ENCODE measurements at regions not wholly inside any gene's neighbourhood (a gene's known extent, or its start where the extent isn't known, plus 50 kb on each side); places are given as distances from the start of the nearest gene placed in this dataset.

DNA sequence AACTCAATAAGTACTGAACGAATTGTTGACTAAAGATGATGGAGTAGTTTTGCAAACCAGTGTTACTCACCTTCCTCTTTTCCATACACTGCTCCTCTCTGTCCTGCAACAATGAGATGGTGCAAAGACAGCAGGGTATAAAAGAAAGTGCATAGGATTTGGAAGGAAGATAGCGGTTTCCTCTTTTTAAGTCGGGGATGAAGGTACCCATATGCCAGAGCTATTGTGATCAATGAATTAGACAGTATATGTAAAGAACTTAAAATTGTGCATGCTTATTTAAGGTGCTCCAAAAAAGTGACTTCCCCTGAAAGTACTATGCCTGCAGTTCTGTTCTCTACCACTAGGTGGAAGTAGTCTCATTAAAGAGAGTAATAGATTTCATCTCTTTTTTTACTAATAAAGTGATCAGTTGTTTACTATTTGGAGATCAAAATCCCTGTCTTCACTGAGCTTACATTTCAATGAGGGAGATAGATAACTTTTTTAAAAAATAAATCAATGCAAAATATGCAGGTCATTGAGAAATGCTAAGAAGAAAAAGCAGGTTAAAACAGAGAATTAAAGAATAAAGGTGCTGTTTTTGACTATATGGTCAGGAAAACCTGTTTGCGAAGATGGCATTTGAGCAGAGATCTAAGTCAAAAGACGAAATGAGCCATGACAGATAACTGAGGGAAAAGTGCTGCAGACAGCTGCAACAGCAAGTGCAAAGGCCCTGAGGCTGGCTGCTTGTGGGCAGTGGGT is 339.7 kb upstream of the SLC14A2 start:
- H3K27ac ChIP-seq (ENCODE audit: low read length), result no peak overlapping the region
- H3K36me3 ChIP-seq (ENCODE audit: control insufficient read depth, insufficient read depth, low read length), result no peaks in the 10 kb centered on the region
- no peaks in the 10 kb centered on the region for H3K9me3 ChIP-seq (ENCODE audit: control insufficient read depth, insufficient read depth, low read depth, low read length)
- H3K27me3 ChIP-seq (ENCODE audit: control insufficient read depth, insufficient read depth, low read length), result no peaks in the 10 kb centered on the region
- no peak overlapping the region for H3K4me3 ChIP-seq (ENCODE audit: low read depth in 2 of 2, low read length in 2 of 2)
- no peak for TF ChIP-seq SIN3A (IDR thresholded peaks at IDR 0.05; ENCODE audit: borderline replicate concordance, insufficient read depth, low read depth, low read length)
- TF ChIP-seq, protein P1, sequence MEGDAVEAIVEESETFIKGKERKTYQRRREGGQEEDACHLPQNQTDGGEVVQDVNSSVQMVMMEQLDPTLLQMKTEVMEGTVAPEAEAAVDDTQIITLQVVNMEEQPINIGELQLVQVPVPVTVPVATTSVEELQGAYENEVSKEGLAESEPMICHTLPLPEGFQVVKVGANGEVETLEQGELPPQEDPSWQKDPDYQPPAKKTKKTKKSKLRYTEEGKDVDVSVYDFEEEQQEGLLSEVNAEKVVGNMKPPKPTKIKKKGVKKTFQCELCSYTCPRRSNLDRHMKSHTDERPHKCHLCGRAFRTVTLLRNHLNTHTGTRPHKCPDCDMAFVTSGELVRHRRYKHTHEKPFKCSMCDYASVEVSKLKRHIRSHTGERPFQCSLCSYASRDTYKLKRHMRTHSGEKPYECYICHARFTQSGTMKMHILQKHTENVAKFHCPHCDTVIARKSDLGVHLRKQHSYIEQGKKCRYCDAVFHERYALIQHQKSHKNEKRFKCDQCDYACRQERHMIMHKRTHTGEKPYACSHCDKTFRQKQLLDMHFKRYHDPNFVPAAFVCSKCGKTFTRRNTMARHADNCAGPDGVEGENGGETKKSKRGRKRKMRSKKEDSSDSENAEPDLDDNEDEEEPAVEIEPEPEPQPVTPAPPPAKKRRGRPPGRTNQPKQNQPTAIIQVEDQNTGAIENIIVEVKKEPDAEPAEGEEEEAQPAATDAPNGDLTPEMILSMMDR (IDR thresholded peaks at IDR 0.05), result peak; percentile 55; the same call in 1 of the 2 replicates
- ChIA-PET POLR2A (no interaction called here), CTCF (no interaction called here)
- in situ Hi-C loops (cut with HindIII; ENCODE audit: low pct_unique_long_range_greater_than_20kb, low sequenced_read_pairs), result no loop called here
- no TSS peak for BruUV-seq (replicated peaks)
- DNase-seq (ENCODE audit: low read depth, low spot score) (no peak), ATAC-seq (no peak)
- intact Hi-C loops (cut with micrococcal nuclease; ENCODE audit: unreplicated experiment), result no loop called here
- no peaks in the 10 kb centered on the region for H3K4me1 ChIP-seq (ENCODE audit: control insufficient read depth, insufficient read depth, low read length)

DNA sequence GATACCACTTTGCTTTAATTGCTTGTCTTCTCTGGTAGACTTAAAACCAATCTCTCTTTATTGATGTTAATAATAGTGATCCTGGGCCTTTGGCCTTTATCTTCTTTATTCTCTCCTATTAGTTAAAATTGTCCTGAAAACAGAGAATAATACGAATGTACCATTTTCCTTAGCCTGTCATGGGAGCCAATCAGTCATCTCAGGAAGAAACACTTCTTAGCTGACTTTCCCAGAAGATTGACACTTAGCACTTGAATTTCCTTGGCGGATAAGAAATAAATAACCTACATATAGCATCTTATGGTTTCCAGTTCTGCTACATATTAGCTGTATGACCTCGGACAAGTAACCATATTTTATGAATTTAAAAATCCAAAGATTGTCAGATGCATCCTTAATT is 338.4 kb upstream of the SLC14A2 start:
- Histone ChIP-seq H3K4me3 (ENCODE audit: low read depth in 2 of 2, low read length in 2 of 2) (no peak overlapping the region), H3K36me3 (ENCODE audit: control insufficient read depth, insufficient read depth, low read length) (no peaks in the 10 kb centered on the region), H3K27ac (ENCODE audit: low read length) (no peak overlapping the region), H3K4me1 (ENCODE audit: control insufficient read depth, insufficient read depth, low read length) (no peaks in the 10 kb centered on the region), H3K9me3 (ENCODE audit: control insufficient read depth, insufficient read depth, low read depth, low read length) (no peaks in the 10 kb centered on the region), H3K27me3 (ENCODE audit: control insufficient read depth, insufficient read depth, low read length) (no peaks in the 10 kb centered on the region)
- ChIA-PET POLR2A (no interaction called here), CTCF (no interaction called here)
- intact Hi-C loops (cut with micrococcal nuclease; ENCODE audit: unreplicated experiment) (no loop called here), in situ Hi-C loops (cut with HindIII; ENCODE audit: low pct_unique_long_range_greater_than_20kb, low sequenced_read_pairs) (no loop called here)
- no peak for ATAC-seq
- no TSS peak for BruUV-seq (replicated peaks)
- no peak for TF ChIP-seq SIN3A (IDR thresholded peaks at IDR 0.05; ENCODE audit: borderline replicate concordance, insufficient read depth, low read depth, low read length)
- TF ChIP-seq, protein P2, sequence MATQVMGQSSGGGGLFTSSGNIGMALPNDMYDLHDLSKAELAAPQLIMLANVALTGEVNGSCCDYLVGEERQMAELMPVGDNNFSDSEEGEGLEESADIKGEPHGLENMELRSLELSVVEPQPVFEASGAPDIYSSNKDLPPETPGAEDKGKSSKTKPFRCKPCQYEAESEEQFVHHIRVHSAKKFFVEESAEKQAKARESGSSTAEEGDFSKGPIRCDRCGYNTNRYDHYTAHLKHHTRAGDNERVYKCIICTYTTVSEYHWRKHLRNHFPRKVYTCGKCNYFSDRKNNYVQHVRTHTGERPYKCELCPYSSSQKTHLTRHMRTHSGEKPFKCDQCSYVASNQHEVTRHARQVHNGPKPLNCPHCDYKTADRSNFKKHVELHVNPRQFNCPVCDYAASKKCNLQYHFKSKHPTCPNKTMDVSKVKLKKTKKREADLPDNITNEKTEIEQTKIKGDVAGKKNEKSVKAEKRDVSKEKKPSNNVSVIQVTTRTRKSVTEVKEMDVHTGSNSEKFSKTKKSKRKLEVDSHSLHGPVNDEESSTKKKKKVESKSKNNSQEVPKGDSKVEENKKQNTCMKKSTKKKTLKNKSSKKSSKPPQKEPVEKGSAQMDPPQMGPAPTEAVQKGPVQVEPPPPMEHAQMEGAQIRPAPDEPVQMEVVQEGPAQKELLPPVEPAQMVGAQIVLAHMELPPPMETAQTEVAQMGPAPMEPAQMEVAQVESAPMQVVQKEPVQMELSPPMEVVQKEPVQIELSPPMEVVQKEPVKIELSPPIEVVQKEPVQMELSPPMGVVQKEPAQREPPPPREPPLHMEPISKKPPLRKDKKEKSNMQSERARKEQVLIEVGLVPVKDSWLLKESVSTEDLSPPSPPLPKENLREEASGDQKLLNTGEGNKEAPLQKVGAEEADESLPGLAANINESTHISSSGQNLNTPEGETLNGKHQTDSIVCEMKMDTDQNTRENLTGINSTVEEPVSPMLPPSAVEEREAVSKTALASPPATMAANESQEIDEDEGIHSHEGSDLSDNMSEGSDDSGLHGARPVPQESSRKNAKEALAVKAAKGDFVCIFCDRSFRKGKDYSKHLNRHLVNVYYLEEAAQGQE (IDR thresholded peaks at IDR 0.05; ENCODE audit: insufficient read depth in 1 of 2, low read depth in 2 of 2, low read length in 1 of 2), result no peak
- TF ChIP-seq TCF7L2 (IDR thresholded peaks at IDR 0.05; ENCODE audit: low read depth, low read length), result no peak
- TF ChIP-seq, protein P1 (IDR thresholded peaks at IDR 0.05), result no peak
- no peak for TF ChIP-seq POLR2AphosphoS5 (IDR thresholded peaks at IDR 0.05; ENCODE audit: low read depth, low read length)
- no peak for DNase-seq (ENCODE audit: low read depth, low spot score)

Measured in Panc1 (cell line).